GM12872 (cell line): ENCODE measurements at regions not wholly inside any gene's neighbourhood (a gene's known extent, or its start where the extent isn't known, plus 50 kb on each side); places are given as distances from the start of the nearest gene placed in this dataset.

Source experiments
- TF ChIP-seq, protein P1 (sequence below): IDR thresholded peaks from 3 replicates; pipeline ENCODE4 v1.5.1; 2011; ENCODE audit warnings: low read depth, mild to moderate bottlenecking, low read length, moderate library complexity; ENCODE audit not compliant: insufficient read depth

DNA sequence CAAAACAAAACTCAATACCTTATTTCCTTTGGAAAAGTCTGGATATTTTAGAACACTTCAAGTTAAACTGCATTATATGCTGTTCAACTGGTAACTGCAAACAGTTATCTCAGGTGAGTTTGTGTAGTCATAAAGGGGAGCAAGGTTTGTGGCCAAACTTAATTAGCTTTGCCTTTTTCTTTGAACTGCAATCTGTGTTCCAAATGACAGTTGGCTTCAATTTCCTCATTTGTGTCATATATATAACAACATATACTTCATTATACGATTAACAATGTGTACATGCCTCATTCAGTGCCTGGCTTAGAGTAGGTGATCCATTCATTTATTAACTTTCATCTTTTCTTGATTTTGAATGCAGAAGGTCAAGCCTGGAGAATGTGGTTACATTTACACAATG is 55.8 kb downstream of the KCNE4 start:
- TF ChIP-seq, protein P1, sequence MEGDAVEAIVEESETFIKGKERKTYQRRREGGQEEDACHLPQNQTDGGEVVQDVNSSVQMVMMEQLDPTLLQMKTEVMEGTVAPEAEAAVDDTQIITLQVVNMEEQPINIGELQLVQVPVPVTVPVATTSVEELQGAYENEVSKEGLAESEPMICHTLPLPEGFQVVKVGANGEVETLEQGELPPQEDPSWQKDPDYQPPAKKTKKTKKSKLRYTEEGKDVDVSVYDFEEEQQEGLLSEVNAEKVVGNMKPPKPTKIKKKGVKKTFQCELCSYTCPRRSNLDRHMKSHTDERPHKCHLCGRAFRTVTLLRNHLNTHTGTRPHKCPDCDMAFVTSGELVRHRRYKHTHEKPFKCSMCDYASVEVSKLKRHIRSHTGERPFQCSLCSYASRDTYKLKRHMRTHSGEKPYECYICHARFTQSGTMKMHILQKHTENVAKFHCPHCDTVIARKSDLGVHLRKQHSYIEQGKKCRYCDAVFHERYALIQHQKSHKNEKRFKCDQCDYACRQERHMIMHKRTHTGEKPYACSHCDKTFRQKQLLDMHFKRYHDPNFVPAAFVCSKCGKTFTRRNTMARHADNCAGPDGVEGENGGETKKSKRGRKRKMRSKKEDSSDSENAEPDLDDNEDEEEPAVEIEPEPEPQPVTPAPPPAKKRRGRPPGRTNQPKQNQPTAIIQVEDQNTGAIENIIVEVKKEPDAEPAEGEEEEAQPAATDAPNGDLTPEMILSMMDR: no peak

DNA sequence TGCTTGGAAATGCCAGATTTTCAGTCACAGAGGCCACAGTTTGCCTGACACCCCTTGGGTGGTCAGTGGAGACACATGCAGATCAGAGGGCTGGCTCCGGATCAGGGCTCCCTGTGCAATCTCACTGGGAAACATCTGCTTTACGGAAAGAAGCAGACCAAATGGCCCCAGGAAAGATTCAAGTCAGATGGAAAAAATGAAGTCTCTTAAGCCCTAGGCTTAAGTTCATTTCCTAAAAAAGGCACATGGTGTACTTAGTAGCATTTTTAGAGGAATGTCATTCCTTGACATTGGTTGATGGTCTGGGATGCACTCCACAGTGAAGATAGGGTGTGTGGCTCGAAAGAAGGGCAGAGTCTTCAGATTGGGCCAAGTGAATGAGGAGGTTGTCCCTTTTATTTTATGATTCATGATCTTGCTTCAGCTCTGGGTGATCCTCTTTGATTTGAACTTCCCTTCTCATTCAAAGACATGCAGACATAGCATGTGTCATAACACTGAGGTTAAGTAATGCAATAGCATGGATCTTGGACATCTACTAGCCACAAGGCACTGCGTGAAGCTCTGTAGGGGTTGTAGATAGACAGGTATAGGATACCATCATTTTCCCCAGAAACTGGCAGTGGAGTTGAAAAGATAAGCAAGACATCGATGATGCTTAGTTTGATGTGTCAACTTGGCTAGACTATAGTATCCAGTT is 56.5 kb downstream of the KCNE4 start:
- TF ChIP-seq, protein P1: no peak

DNA sequence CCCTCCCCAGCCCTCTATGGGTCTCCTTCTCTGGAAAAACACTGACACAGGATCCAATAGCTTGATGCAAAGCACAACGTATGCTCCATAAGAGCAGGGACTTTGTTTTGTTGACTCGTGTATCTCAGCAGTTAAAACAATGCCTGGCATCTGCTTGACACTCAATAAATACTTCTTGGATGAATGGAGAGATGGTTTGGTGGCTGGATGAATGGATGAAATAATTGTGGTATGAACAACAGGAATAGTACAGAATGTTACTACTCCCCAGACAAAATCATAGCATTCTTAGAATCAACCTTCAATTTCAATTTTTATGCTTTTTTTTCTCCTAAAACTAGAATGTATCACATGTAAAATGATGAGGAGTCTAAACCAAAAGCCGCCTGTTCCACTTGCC is 57.4 kb downstream of the KCNE4 start:
- TF ChIP-seq, protein P1: no peak

DNA sequence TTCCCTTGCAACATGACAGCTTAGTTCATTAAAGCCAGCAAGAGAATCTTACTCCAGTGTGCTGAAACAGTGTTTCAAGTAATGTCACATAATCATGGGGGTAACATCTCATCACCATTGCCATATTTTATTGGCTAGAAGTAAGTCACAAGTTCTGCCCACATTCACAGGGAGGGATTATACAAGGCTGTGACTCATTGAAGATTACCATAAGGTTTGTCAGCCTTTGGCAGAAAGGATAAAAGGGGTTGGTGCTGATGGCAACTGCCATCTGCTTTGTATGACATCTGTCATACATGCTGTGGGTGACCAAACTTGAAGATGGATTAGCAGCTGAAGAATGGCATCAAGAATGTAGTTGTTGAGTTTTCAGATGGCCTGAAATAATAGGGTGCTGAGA is 61.2 kb downstream of the KCNE4 start:
- TF ChIP-seq, protein P1: no peak

DNA sequence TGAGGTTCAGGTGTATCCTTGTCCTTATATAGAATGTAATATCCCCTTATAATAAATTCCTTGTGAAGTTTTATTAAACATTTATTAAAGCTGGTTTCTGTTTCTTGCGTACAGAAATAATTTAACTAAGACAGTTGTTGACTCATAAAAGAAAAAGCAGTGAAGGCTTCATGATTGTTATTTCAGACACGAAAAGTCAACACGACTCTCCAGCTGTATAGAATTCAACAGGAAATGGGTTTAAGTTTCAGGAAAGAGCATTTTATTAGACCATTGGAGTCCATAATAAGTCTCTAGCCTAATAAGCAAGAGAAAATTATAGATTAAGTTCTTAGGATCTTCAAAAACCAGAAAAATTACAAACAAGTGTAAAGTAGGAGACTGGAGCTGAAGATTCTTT is 62.2 kb downstream of the KCNE4 start:
- TF ChIP-seq, protein P1: no peak

DNA sequence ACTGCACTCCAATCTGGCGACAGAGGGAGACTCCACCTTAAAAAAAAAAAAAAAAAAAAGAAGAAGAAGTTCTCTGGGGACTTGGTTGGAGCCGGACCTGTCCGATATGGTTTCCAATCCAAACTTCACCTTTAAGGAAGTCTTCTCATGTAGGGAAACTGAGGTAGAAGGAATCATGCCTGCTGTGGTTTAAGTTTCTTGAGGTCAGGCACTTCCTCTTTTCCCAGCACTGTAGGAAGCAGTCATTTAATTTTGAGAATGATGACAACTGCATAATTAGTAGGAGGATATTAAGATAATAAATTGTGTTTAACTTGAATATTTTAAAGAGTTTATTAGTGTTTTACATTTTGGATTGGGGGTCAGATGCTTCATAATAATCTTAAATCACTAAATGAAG is 62.9 kb downstream of the KCNE4 start:
- TF ChIP-seq, protein P1: no peak

DNA sequence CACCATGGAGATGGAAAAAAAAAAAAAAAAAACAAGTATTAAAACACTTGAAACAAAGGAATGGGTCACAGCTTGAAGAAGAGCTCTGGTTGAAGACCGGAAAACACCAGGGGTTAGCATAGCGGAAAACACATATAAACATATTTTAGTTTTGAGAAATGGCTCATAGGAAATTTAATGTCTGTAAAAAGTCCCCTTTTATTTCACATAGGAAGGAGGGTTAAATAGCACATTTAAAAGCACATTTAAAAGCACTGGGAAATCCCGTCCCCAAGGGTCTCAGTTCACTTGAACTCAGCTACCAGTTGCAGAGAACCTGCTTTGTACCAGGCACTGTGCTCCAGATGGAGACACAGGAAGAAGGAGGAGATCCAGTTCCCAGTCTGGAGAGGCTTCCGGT is 65.5 kb downstream of the KCNE4 start:
- TF ChIP-seq, protein P1: no peak
